Mesothelial cell of epicardium (in vitro differentiated cells): ENCODE measurements at regions not wholly inside any gene's neighbourhood (a gene's known extent, or its start where the extent isn't known, plus 50 kb on each side); places are given as distances from the start of the nearest gene placed in this dataset.

Experiments
- DNase-seq, 2 experiments: peaks; one replicate each; pipeline ENCODE4 v3.0.0; 2021; ENCODE audit warnings: low spot score in 2 of 2; ENCODE audit not compliant: unreplicated experiment in 2 of 2
- H3K27ac Mint-ChIP-seq: 2 replicates; pipeline ENCODE4 v1.8.0; 2021; ENCODE audit warnings: mixed read lengths
- H3K27me3 Mint-ChIP-seq: 2 replicates; pipeline ENCODE4 v1.8.0; 2021; ENCODE audit warnings: low read depth, mixed read lengths
- H3K36me3 Mint-ChIP-seq: 2 replicates; pipeline ENCODE4 v1.8.0; 2021; ENCODE audit warnings: mixed read lengths
- H3K4me1 Mint-ChIP-seq: 2 replicates; pipeline ENCODE4 v1.8.0; 2021; ENCODE audit warnings: mixed read lengths
- H3K4me3 Mint-ChIP-seq: 2 replicates; pipeline ENCODE4 v1.8.0; 2021; ENCODE audit warnings: mild to moderate bottlenecking, moderate library complexity, mixed read lengths
- H3K9me3 Mint-ChIP-seq: 2 replicates; pipeline ENCODE4 v1.8.0; 2021; ENCODE audit warnings: mixed read lengths
- TF ChIP-seq, protein P1 (sequence below): fragments of 200-600 bp; sonication (generic); IDR thresholded peaks from one replicate; pipeline ENCODE4 v1.5.0; 2021; ENCODE audit warnings: antibody characterized with exemption; ENCODE audit not compliant: unreplicated experiment

DNA sequence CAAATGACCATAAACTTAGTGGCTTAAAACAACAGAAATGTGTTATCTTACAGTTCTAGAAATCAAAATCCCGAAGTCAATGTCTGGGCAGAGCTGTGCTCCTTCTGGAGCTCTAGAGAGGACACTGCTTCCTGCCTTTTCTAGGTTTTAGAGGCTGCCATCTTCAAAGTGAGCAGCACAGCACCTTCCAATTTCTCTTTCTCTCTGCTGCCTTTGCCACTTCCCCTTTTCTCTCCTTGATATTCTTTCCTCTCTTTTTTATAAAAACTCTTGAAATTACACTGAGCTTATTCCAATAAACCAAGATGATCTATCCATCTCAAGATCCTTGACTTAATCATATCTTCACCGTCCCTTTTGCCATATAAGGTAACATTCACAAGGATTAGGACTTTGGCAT, 616.9 kb downstream of the PLPP3 start:
- H3K4me3 Mint-ChIP-seq, result no peak overlapping the region

DNA sequence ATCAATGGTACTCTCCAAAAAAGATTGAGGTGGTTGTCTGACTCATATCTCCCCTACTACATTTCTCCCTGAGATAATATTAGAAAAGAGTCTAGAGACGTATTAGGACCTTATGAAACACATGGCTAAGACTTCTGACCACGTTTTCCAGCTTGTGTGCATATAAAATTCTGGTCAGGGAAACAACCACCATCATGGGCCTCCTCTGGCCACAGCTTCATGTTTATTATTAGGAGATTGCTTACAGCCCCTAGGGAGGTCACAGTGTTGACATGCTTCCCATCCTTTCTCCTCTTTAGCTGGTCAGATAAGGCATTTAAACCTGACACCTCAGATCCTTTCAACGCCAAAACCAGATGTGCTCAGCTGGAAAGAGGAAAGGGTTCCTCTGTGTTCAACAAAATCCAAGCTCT, 620.2 kb downstream of the PLPP3 start:
- no peak for DNase-seq
- TF ChIP-seq, protein P1, sequence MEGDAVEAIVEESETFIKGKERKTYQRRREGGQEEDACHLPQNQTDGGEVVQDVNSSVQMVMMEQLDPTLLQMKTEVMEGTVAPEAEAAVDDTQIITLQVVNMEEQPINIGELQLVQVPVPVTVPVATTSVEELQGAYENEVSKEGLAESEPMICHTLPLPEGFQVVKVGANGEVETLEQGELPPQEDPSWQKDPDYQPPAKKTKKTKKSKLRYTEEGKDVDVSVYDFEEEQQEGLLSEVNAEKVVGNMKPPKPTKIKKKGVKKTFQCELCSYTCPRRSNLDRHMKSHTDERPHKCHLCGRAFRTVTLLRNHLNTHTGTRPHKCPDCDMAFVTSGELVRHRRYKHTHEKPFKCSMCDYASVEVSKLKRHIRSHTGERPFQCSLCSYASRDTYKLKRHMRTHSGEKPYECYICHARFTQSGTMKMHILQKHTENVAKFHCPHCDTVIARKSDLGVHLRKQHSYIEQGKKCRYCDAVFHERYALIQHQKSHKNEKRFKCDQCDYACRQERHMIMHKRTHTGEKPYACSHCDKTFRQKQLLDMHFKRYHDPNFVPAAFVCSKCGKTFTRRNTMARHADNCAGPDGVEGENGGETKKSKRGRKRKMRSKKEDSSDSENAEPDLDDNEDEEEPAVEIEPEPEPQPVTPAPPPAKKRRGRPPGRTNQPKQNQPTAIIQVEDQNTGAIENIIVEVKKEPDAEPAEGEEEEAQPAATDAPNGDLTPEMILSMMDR, result no peak
- Mint-ChIP-seq H3K36me3 (no peaks in the 10 kb centered on the region), H3K27ac (no peak overlapping the region), H3K9me3 (peaks cover 6% of the 10 kb centered on the region), H3K4me3 (no peak overlapping the region), H3K4me1 (peaks cover 44% of the 10 kb centered on the region), H3K27me3 (no peaks in the 10 kb centered on the region)

More for the DNA sequence above, 616.9 kb downstream of the PLPP3 start:
- TF ChIP-seq, protein P1, result no peak
- no peaks in the 10 kb centered on the region for H3K27me3 Mint-ChIP-seq
- DNase-seq, result no peak
- H3K9me3 Mint-ChIP-seq, result peaks cover 5% of the 10 kb centered on the region
- H3K4me1 Mint-ChIP-seq, result peaks cover 51% of the 10 kb centered on the region
- no peak overlapping the region for H3K27ac Mint-ChIP-seq
- no peaks in the 10 kb centered on the region for H3K36me3 Mint-ChIP-seq

GRCh38 chr1:55958498-55958897, 620.9 kb downstream of the PLPP3 start:
- H3K4me1 Mint-ChIP-seq, result peaks cover 39% of the 10 kb centered on the region
- no peak overlapping the region for H3K27ac Mint-ChIP-seq
- H3K9me3 Mint-ChIP-seq, result peaks cover 6% of the 10 kb centered on the region
- no peaks in the 10 kb centered on the region for H3K36me3 Mint-ChIP-seq
- DNase-seq, result no peak
- TF ChIP-seq, protein P1, result no peak
- H3K27me3 Mint-ChIP-seq, result no peaks in the 10 kb centered on the region
- H3K4me3 Mint-ChIP-seq, result no peak overlapping the region

DNA sequence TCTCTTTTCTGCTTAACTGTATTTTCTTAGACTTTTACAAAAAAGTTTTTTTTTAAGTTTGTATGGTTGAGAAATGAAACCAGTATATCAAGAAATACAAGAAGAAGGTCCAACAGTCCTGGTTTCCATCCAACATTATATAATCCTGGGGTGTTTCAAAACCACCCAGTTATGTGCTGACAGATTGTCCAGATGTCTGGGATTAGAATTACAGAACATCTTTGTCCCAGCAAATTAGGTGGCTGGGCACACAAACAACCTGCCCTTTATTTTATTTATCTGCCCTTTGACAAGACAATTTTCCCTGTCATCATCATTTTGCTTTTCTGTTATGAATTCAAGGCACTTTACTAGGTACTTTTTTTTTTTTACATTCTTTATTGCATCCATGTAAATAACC, 622.1 kb downstream of the PLPP3 start:
- Mint-ChIP-seq H3K27ac (no peak overlapping the region), H3K4me1 (peaks cover 32% of the 10 kb centered on the region), H3K36me3 (no peaks in the 10 kb centered on the region), H3K27me3 (no peaks in the 10 kb centered on the region), H3K9me3 (peaks cover 19% of the 10 kb centered on the region), H3K4me3 (no peak overlapping the region)
- no peak for DNase-seq
- TF ChIP-seq, protein P1, result no peak

- no peak overlapping the region for H3K4me3 Mint-ChIP-seq
- TF ChIP-seq, protein P1, result no peak
- peaks cover 18% of the 10 kb centered on the region for H3K4me1 Mint-ChIP-seq
- no peaks in the 10 kb centered on the region for H3K27me3 Mint-ChIP-seq
- DNase-seq, result no peak
- no peak overlapping the region for H3K27ac Mint-ChIP-seq
- no peaks in the 10 kb centered on the region for H3K36me3 Mint-ChIP-seq
- H3K9me3 Mint-ChIP-seq, result peaks cover 23% of the 10 kb centered on the region
Observed at GRCh38 chr1:55955016-55955621, 624.2 kb downstream of the PLPP3 start.

DNA sequence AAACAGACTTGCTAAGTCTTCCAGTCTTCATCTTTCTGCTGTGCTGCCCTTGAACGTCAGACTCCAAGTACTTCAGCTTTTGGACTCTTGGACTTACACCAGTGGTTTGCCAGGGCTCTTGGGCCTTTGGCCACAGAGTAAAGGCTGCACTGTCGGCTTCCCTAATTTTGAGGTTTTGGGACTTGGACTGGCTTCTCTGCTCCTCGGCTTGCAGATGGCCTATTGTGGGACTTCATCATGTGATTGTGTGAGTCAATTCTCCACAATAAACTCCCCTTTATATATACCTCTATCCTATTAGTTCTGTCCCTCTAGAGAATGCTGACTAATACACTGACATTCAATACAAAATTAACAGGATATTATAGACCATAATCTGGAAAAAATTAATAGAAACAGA, 628.1 kb downstream of the PLPP3 start:
- H3K36me3 Mint-ChIP-seq, result no peaks in the 10 kb centered on the region
- H3K27me3 Mint-ChIP-seq, result no peaks in the 10 kb centered on the region
- H3K27ac Mint-ChIP-seq, result no peak overlapping the region
- H3K9me3 Mint-ChIP-seq, result peaks cover 23% of the 10 kb centered on the region
- TF ChIP-seq, protein P1, result no peak
- H3K4me1 Mint-ChIP-seq, result peaks cover 11% of the 10 kb centered on the region
- no peak overlapping the region for H3K4me3 Mint-ChIP-seq
- no peak for DNase-seq
